ENCODE measurements at regions not wholly inside any gene's neighbourhood (a gene's known extent, or its start where the extent isn't known, plus 50 kb on each side); places are given as distances from the start of the nearest gene placed in this dataset.
"Not testable (repeated sequence)": the region's sequence is repeated elsewhere in the genome, so short reads cannot be mapped to it uniquely, and the experiment has no call there.

DNA sequence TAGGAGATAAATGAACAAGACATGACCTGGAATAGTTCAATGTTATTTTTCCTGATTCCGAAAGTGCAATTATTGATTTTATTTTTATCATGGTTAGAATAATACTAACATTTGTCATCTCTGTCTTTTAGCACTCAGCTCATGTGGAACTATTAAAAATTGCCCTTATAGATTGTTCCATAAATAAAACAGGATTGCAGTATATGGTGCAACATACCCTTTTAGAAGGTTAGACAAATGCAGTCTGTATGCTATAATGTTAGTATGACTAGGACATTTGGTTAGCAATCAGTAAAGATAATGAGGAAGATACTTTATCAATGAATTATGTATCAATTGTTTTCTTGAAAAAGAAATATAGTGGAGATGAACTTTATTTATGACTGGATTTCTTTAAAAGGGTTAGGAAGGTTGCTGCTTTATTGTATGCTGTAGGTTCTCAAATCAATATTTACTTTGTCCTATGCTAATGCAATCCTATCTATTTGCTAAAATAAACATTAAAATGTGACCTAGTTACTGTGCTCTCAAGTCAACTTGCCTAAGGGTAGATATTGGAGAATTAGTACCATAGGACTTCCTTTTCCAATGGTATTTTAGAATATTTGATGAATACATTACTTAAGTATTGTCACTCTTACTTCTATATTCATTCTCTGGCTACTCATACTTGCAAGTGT, 348.9 kb upstream of the ISL1 start:
- no peak for DNase-seq (ENCODE audit: low spot score)

DNA sequence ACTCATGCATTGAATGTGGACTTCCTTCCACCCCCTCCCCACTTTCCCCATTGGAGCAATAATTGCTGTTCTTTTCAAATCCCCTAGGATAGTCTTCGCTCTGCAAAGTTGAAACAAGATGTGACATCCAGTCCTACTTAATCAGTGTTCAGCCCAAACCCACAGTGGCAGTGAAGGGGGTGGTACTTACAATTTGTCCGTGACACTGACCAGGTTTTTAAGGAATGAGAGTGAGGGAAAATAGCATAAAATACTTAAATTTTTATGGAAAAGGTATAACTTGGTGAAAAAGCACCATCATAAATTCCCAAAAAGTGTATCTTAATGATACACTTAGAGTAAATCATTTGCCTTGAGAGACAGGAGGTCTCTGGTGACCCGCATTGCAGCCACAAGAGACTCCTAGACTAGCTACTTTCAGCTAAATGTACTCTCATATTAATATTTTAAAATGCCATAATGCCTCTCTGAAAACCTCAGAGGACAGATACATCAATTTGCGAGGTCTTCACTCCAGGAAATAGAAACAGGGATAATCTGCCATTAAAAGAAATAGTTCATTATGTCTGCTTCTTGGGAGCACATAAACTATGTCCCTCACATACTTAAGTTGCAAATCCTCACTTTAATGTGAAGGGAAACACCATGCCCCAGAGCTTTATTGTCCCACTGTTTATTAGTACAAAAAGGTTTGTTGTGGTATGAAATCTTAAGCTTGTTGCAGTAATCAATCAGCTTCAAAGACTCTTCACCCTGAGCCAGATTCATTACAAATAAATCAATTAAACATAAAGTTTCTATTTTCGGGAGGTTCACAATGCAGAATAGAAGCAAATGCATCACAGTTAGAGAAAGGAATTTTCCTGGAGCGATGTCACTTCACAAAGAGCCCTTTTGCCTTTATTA, 343.6 kb upstream of the ISL1 start:
- DNase-seq (ENCODE audit: low spot score) = no peak

- no peak for DNase-seq (ENCODE audit: low spot score)
Measured at GRCh38 chr5:51043745-51044144, 339.5 kb upstream of the ISL1 start.

DNA sequence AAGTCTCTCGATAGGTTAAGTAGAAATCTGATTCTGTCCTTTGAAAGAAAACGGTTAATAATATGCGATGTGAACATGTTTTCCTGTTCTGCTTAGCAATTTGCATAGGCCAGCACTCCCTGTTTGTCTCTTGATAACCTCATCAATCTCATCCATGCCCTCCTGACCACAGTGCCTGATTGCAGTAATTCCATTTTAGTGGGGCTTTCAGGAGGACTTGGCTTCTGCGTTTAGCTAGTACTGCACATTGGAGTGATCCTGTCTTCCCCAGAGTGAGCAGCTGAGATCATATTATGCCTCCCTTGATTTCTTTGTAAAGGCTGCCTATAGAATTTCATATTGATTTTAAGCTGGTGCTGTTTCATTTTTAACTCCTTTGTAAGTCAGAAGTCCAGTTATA, 335.9 kb upstream of the ISL1 start:
- no peak for DNase-seq (ENCODE audit: low spot score)

DNA sequence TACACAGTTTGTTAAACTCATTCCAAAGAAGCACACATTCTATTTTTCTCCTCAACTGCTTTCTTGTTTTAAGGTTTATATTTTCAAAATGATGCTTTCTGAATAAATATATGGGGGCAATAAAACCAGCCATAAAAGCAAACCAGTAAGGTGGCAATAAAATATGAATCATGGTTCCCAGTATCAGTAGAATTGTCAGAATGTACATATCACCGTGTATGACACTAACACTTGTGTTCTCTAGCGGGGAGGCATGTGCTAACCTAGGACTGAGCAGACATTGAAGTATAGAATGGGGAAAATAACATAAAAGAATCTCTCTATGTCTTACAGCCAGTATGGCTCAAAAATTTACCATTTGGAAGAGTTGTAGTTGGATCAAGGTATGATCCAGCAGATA, 329.9 kb upstream of the ISL1 start:
- no peak for DNase-seq (ENCODE audit: low spot score)

DNA sequence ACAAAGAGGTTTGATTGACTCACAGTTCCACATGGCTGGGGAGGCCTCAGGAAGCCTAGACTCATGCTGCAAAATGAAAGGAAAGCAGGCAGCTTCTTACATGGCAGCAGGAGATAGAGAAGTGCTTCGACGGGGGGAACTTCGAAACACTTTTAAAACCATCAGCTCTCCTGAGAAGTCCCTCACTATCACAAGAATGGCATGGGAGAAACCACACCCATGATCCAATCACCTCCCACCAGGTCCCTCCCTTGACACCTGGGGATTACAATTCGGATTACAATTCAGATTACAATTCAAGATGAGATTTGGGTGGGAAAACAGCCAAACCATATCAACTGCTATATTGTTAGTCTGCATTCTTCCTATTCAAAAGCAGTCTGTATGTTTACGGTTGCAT, 322.3 kb upstream of the ISL1 start:
- no peak for DNase-seq (ENCODE audit: low spot score)

DNA sequence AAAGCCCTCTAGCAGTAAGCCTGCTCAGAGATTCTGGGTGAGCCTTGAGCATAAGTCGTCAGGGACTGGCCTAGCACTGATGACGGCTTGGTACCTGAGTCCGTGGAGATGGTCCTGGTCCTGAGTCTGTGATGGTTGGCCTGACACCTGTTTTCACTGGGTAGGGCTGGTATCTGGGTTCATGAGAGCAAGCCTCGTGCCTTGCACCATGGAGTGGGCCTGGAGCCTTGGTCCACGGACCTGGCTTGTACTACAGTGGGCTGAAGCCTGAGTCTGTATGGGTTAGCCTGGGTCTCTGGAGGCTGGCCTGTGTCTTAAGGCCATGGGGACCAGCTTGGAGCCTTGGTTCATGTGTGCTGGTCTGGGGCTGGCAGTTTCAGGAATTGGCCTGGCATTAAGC, 310.3 kb upstream of the ISL1 start:
- no peak for DNase-seq (ENCODE audit: low spot score)

DNA sequence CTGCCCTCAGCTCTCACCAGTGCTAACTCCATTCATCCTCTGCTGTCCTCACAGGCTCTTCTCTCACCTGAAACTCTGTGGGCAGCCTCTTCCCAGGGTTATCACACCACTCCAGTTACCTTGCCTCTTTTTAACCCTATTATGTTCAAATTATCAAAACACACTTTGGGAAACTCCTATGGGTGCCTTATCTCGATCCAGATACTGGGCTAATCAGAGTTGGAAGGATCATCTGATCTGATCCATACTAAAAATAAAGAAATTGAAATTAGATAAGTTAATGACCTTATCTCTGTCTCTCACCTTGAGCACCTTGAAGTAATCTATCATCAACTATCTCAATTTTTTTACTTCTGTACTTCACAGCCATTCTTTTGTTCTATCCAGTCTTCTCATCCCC, 300.5 kb upstream of the ISL1 start:
- no peak for DNase-seq (ENCODE audit: low spot score)

- no peak for DNase-seq (ENCODE audit: low spot score)
Measured at GRCh38 chr5:51091816-51092215, 291.4 kb upstream of the ISL1 start.

GRCh38 chr5:51095486-51095885, 287.8 kb upstream of the ISL1 start:
- DNase-seq (ENCODE audit: low spot score) = no peak

GRCh38 chr5:51096859-51097258, 286.4 kb upstream of the ISL1 start:
- no peak for DNase-seq (ENCODE audit: low spot score)

- no peak for DNase-seq (ENCODE audit: low spot score)
Measured at GRCh38 chr5:51099173-51099853, 283.9 kb upstream of the ISL1 start.

DNA sequence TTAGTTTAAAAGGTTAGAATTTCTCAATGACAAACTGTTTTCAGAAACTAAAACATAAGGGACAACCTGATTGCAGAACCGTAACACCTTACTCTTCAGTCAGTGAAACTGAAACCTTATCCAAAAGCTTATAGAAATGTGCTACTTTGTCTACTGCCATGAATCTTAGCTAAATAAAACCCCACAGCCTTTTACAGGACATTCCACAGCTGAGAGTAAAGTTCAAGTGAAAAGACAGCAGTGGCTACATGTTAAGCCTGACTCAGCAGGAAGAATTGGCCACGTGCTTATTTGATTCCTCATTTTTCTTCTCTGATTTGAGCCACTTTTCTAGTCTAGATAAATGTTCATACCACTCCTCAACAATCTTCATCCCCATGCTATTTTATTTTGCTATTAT, 278.7 kb upstream of the ISL1 start:
- DNase-seq (ENCODE audit: low spot score) = no peak

GRCh38 chr5:51109786-51110410, 273.4 kb upstream of the ISL1 start:
- DNase-seq (ENCODE audit: low spot score) = peak; percentile 84

- DNase-seq (ENCODE audit: low spot score) = no peak
Measured at GRCh38 chr5:51131266-51131665, 252.0 kb upstream of the ISL1 start.

GRCh38 chr5:51138164-51138563, 245.1 kb upstream of the ISL1 start:
- DNase-seq (ENCODE audit: low spot score) = no peak

- DNase-seq (ENCODE audit: low spot score) = no peak
Measured at GRCh38 chr5:51148437-51148836, 234.8 kb upstream of the ISL1 start.

GRCh38 chr5:51156222-51156621, 227.0 kb upstream of the ISL1 start:
- no peak for DNase-seq (ENCODE audit: low spot score)

DNA sequence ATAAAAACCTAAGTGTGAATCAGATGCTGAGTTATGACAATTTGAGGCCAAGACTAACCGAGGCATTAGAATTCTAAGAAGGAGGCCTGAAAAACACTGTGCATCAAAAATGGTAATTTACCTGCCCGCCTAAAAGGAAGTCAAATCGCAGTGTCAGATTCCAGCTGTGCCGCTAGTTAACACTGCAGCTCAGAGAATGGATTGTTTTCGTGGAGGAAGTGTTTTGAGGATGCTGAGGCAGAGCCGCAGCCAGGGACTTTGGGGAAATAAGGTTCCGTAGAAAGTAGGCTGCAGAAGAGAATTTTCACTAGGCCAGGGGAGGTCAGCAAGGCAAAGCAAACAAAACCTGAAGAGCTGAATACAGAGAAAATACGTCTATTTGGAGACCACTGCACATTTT, 226.4 kb upstream of the ISL1 start:
- no peak for DNase-seq (ENCODE audit: low spot score)

GRCh38 chr5:51159164-51159563, 224.1 kb upstream of the ISL1 start:
- DNase-seq (ENCODE audit: low spot score) = no peak

DNA sequence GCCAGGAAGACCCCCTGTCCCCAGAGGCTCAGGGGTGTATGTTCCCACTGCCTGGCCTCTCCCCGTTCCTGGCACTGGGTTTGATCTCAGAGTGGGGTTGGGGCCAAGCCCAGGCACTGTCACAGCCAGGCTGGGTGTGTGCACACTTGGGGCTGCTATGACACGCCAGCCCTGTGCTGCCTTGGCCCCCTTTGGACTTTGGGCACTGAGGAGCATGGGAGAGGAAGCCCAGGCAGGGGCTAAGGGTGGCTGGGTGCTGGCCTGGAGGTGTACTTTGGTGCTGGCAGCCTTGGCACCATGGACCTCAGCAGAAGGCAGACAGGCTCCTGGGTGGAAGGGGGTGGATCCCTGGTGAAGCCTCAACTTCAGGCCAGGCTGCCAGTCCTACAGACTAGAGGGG, 223.6 kb upstream of the ISL1 start:
- no peak for DNase-seq (ENCODE audit: low spot score)

DNA sequence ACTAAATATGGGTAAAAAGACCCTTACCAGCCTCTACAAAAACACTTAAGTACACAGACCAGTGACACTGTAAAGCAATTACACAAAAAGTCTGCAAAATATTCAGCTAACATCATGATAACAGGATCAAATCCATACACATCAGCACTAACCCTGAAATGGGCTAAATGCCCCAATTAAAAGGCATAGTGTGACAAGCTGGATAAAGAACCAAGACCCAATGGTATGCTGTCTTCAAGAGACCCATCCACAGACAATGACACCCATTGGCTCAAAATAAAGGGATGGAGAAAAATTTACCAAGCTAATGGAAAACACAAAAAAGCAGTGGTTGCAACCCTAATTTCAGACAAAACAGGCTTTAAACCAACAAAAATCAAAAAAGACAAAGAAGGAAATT, 221.0 kb upstream of the ISL1 start:
- DNase-seq (ENCODE audit: low spot score) = no peak

- DNase-seq (ENCODE audit: low spot score) = not testable (repeated sequence)
Measured at GRCh38 chr5:51165621-51166020, 217.6 kb upstream of the ISL1 start.

All from cerebellar cortex (tissue), 1 donor.